ENCODE measurements at regions not wholly inside any gene's neighbourhood (a gene's known extent, or its start where the extent isn't known, plus 50 kb on each side); places are given as distances from the start of the nearest gene placed in this dataset.

GRCh38 chr15:46617507-46617906 lies 982.7 kb downstream of the SQOR start:
- no peaks in the 10 kb centered on the region for H3K9me3 ChIP-seq
- intact Hi-C loops (cut with DNase I), result no loop called here
- no peak overlapping the region for H3K4me3 ChIP-seq (replicated peaks in 1 of 3)

GRCh38 chr15:46618984-46619383 lies 984.2 kb downstream of the SQOR start:
- TF ChIP-seq POLR2A (IDR thresholded peaks at IDR 0.05) (no peak), CTCF (IDR thresholded peaks at IDR 0.05) (no peak)
- WGBS, 2 donors, result 43 to 74% methylated on average over 2 of the region's 2 CpGs
- Histone ChIP-seq H3K27me3 (no peaks in the 10 kb centered on the region), H3K4me3 (replicated peaks in 1 of 3) (no peak overlapping the region), H3K36me3 (no peaks in the 10 kb centered on the region), H3K4me1 (no peaks in the 10 kb centered on the region), H3K27ac (no peak overlapping the region), H3K9me3 (no peaks in the 10 kb centered on the region)
- DNase-seq, result no peak
- intact Hi-C loops (cut with DNase I), result no loop called here

More at GRCh38 chr15:46617507-46617906, 982.7 kb downstream of the SQOR start:
- Histone ChIP-seq H3K27ac (no peak overlapping the region), H3K4me1 (no peaks in the 10 kb centered on the region), H3K27me3 (no peaks in the 10 kb centered on the region), H3K36me3 (no peaks in the 10 kb centered on the region)
- no peak for DNase-seq
- TF ChIP-seq CTCF (IDR thresholded peaks at IDR 0.05), result no peak

GRCh38 chr15:46620392-46621013 lies 985.7 kb downstream of the SQOR start:
- intact Hi-C loops (cut with DNase I), result no loop called here
- TF ChIP-seq POLR2A (IDR thresholded peaks at IDR 0.05), result no peak
- no peak for TF ChIP-seq CTCF (IDR thresholded peaks at IDR 0.05)
- Histone ChIP-seq H3K4me1 (no peaks in the 10 kb centered on the region), H3K36me3 (no peaks in the 10 kb centered on the region), H3K27me3 (no peaks in the 10 kb centered on the region), H3K9me3 (no peaks in the 10 kb centered on the region), H3K27ac (no peak overlapping the region), H3K4me3 (replicated peaks in 1 of 3) (no peak overlapping the region)
- no peak for DNase-seq

- no peaks in the 10 kb centered on the region for H3K4me1 ChIP-seq
- DNase-seq, result no peak
- TF ChIP-seq POLR2A (IDR thresholded peaks at IDR 0.05) (no peak), CTCF (IDR thresholded peaks at IDR 0.05) (no peak)
- no peak overlapping the region for H3K27ac ChIP-seq
- intact Hi-C loops (cut with DNase I), result no loop called here
- no peaks in the 10 kb centered on the region for H3K9me3 ChIP-seq
- 68 to 74% methylated on average over 2 of the region's 2 CpGs for WGBS, 2 donors
- no peaks in the 10 kb centered on the region for H3K27me3 ChIP-seq
- H3K36me3 ChIP-seq, result no peaks in the 10 kb centered on the region
- no peak overlapping the region for H3K4me3 ChIP-seq (replicated peaks in 1 of 3)
These were observed 988.0 kb downstream of the SQOR start for GRCh38 chr15:46622851-46623250.

- H3K27me3 ChIP-seq, result no peaks in the 10 kb centered on the region
- no peak overlapping the region for H3K4me3 ChIP-seq (replicated peaks in 1 of 3)
- H3K9me3 ChIP-seq, result no peaks in the 10 kb centered on the region
- TF ChIP-seq POLR2A (IDR thresholded peaks at IDR 0.05) (no peak), CTCF (IDR thresholded peaks at IDR 0.05) (no peak)
- intact Hi-C loops (cut with DNase I), result no loop called here
- H3K4me1 ChIP-seq, result no peaks in the 10 kb centered on the region
- DNase-seq, result no peak
- H3K27ac ChIP-seq, result no peak overlapping the region
- H3K36me3 ChIP-seq, result no peaks in the 10 kb centered on the region
- WGBS, 2 donors, result 36 to 46% methylated on average over 1 of the region's 1 CpG
These were observed 1001.4 kb downstream of the SQOR start for GRCh38 chr15:46636206-46636605.

All from thyroid gland (tissue), 4 donors.